ENCODE measurements at regions not wholly inside any gene's neighbourhood (a gene's known extent, or its start where the extent isn't known, plus 50 kb on each side); places are given as distances from the start of the nearest gene placed in this dataset.
"Not testable (repeated sequence)": the region's sequence is repeated elsewhere in the genome, so short reads cannot be mapped to it uniquely, and the experiment has no call there.

DNA sequence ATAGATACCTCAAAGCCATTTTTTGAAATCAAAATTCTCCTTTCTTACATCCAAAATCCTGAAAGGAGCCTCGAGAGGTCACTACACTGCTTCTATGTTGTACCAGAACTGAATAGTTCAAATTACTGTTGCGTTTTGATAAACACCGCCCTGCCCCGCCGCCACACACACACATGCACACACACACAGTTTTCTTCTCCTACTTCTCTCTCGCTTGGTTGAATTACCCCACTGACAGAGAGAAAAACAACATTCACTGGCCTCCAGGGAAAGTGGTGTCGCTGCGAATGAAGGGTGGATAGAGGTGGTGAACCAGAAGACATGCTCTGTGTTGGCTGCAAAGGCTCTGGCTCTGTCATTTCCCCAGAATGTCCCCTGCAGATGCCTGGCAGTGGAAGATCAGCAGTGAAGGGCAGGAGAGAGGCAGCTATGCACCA, 183.4 kb upstream of the RFC3 start:
- DNase-seq, result no peak

DNA sequence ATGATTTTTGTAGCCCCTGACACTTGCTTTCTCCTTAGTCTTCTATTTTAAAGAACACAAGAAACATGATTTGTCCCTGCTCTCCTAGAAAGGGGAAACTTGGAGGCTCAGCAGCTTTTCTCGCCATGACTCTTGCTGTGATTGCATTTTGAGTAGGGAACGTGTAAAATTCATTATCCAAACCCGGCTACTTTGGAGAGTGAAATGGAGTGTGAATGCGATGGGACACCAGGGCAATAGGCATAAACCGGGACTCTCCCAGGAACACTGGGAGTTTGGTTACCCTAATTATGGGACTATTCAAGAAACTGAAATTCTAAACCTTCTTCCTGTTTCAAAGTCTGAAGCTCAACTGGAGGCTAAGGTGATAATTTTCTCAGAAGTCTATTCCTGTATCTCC, 181.7 kb upstream of the RFC3 start:
- no peak for DNase-seq

DNA sequence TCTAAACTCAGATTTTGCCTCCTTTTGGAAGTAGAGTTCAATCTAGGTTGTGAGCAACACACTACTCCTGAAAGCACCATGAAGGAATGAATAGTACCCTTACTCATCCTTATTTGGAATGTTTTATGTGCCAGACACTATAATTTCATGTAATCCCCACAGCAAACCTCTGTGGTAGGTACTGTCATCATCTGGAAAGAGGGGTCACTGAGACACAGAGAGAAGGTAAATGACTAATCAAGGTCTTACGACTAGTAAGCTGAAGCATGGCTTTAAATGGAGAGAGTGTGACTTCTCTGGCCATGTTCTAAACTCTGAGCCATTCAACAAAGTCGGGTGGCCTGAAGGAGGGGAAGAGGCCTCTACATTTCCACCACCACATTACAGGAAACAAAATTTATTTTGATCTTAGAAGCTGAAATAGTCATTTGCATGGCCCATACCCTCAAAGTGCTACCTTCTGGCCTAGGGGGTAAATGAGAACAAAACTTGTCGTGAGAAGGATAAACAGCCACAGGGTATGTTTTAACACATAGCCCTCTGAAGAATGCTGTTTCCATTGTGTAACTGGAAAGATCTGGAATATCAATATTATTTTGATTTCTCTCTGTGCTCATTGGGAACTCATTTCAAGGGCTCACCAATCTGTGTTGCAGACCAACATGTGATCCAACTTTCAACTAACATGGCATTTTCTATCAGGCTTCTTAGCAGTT, 180.8 kb upstream of the RFC3 start:
- DNase-seq, result no peak

DNA sequence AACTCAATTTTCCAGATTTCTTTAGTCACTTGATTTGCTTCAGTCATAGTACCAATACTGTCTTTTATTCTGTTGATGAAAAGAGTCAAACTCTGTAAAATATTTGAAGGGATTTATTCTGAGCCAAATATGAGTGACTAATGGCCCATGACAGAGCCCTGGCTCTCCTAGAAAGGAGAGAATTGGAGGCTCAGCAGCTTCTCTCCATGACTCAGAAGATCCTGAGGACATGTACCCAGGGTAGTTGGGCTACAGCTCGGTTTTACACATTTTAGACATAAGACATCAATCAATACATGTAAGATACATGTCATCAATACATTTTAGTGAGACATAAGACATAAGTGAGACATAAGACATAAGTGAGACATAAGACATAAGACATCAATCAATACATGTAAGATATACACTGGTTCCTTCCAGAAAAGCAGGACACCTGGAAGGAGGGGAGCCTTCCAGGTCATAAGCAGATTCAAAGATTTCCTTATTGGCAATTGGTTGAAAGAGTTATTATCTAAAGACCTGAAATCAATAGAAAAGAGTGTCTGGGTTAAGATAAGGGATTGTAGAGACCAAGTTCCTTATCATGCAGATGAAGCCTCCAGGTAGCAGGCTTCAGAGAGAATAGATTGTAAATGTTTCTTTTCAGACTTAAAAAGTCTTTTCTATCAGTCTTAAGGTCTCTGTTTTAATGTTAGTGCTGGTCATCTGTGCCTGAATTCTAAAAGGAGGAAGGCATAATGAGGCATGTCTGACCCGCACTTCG, 179.8 kb upstream of the RFC3 start:
- no peak for DNase-seq

DNA sequence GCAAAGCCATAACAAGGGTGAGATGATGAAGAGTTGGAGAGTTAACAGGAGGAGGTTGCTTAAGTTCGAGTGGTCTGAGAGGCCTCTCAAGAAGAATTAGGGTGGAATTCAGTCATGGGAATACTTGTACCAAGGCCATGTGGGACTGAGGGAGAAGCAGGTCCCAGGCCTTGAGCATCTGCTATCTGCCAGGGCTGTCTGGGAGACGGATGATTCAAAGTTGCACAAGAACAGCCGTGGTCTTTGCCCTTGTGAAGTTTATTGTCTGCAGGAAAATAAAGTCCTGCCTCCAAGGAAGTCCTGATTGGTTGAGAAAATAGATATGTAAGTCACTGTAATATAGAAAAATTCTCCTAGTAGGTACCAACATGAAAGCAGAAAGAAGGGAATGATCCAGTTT, 178.8 kb upstream of the RFC3 start:
- DNase-seq, result no peak

DNA sequence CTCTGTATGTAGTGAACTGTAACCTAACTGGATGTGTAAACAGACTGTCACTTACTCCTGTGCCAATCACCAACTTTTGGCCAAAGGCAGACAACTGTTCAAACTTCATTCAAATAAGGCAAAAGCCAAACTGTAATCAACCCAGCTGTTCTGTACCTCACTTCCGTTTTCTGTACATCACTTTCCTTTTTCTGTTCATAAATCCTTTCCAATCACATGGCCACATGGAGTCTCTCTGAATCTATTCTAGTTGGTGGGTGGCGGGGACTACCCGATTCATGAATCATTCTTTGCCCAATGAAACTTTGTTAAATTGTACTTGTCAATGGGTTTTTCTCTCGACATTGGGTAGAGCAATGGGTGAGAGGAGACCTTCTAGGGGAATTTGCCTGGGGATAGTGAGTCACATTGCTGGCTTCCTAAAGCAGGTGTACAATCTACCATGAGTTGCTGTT, 178.3 kb upstream of the RFC3 start:
- no peak for DNase-seq

DNA sequence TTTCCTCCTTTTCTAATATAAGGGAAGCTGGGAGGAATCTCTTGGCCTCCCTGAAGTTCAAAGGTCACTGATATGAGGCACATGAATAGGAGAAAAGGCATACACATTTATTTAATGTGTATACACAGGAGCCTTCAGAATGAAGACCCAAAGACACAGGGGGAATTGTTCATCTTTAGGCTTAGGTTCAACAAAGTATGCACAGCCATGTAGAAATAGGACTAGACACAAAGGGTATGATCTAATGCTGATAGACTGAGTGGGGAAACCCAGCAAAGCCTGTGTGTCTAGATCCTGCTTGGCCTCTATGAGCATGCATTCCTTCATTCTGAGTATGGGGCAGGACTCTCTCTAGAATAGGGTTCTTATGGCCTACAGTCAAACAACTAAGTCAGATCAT, 177.1 kb upstream of the RFC3 start:
- DNase-seq, result no peak

DNA sequence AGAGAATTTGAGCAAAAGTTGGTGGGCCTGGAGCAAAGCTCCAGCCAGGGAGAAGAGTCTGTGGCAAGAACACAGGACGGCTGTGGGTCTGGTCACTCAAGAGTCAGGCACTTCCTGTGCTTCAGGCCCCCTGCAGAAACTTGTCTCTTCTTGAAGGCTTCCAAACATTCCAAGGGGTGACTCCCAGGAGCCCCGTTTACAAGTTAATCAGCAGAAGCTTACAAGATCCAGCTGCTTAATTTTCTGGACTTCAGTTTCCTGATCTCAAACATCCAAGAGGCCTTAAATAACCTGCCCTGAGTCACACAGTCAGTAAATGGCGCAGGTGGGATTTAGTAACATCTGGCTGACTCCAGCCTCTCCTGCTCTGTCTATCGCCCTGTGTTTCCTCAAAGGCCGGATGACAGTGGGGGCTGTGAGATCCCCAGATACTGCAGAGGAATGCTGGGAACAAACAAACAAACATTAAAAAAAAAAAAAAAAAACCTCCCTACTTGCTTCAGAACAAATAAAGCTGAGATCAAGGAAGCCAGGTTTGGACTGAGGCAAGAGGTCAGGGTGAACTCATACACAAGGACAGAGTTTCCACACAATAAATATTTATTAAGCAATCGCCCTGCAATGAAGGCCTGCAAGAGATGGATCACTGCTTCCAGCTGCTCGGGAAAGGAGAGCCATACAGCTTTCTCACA, 175.4 kb upstream of the RFC3 start:
- no peak for DNase-seq

DNA sequence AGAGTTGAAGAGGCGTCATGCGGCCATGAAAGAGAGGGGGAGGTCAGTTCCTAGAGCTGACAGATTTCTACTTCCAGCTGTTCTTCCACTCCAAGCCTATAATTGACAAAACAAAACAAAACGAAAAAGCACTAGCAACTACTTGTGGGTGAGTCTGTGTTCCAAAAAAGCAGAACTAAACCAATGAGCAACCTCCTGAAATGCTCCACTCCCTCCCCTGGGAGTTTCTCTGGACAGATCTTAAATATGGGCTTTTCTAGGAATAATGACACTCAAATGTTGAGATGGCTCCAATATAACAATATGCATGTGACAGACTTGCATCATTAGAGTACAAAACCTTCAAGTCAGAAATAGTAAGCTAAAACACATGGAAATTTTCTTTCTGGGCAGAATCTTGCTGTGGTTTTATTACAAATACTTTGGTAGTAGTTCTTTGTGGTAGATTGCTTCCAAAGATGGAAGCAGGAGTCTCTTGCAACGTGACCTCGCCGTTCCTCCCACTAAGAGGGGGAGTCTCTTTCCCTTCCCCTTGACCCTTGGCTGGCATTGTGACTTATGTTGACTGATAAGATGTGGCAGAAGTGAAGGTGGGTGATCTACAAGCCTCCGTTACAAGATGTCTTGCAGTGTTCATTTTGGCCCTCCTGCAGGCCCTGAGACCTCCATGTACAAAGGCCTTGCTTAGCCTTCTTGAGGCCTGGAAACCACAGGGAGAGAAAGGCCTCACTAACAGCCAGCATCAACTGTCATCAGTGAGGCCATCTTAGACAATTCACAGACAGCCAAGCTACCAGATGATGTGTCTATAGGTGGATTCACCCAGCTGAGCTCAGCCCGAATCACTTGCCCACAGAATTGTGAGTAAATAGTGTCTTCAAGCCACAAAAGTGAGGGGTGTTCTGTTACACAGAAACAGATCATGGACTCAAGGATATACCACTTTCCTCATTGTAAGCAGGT, 173.1 kb upstream of the RFC3 start:
- DNase-seq, result peak; percentile 39

DNA sequence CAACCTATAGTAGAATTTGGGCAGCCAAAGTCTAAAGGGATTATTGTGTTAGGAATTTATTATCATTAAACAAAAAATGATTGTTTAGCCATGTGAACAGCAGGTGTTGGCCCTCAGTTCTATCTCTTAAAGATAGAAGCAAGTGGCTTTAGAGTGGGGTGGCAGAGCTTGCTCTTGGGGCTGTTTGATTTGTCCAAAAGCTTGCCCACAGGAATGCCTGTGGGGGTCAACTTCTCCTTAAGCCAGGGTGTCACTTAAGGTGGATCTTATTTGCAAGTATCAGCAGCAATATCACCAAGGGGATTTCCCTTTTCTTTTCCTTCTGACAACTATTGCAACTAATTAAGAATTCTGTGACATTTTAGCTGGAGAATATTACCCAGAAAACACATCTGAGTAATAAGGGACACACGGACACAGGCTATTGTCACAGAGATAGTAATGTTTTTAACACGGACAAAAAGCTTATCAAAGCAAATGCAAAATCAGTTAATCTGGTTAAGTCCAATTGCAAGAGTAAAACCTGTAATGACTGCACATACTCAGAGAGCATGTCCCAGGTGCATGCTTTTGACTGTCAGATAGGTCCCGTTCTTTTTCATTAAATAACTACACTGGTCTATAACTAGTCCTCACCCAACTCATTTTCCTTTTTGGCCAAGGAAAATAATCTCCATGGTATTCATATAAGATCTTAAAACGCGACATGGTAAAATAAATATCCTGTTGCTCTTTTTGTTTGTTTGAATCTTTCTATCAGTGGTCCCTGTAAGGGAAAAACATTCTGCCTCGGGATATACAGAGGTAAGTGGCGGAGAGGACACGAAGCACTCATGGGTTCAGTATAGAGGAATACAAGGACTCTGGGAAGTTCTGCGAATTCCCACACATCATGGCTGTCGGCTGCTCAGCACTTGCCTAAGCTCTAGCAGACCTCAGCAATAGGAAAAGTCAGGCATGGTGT, 172.1 kb upstream of the RFC3 start:
- no peak for DNase-seq

DNA sequence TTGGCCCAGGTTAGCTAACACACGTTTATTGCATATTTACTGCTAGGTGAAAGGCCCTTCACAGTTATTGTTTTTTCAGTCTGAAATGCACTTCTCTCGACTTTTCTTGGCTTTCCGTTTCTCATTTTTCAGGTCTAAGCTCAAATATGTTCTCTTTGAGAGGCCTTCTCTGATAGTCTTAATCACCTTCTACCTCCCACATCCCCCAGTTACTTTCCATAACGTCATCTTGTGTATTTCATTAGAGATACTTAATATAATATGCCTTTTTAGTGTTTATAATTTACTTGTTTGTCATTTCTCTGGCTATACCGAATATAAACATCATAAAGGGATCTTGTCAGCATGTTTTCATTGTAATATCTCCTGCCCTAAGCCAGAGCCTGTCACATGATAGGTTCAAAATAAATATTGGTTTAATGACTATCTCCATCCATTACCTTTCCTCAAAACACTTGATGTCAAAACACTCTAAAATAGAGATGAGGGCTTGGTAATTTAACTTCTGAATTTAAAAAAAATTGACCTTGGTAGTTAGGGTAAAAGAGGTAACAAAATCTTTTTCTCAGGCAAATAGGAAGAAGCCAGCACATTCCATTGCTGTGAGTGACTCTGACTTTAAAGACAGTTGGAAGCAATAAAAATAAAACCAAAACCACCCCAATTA, 168.6 kb upstream of the RFC3 start:
- DNase-seq, result no peak

DNA sequence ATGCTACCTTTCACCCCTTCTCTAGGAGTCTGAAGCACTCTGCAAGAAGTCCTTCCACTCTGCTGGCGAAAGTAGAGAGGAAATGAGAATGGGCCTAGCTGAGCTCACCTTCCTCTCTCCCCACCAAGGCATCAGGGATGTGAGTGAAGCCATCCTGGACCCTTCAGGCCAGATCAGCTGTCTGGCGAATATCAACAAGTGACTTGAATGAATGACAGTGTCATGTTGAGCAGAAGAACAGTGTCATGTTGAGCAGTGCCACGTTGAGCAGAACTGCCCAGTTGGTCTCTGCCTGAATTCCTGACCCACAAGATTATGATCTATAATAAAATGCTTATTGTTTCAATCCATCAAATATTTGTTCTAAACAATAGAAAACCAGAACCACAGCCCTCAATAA, 166.2 kb upstream of the RFC3 start:
- no peak for DNase-seq

DNA sequence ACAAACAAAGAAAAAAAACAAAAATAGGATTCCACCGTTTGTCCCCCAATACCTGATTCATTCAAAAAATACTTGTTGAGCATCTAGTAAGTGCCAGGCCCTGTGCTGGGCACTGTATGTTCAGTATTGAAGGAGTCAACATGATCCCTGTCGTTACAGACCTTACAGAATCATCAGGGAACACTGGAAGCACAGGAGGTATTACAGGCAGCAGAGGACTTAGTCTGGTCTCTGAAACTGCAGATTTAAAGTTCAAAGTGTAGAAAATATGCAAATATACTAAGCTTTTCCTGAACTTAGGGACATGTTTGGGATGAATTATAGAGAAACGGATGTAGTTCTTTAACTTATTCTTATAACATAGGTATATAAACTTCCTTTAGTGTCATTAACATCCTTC, 160.7 kb upstream of the RFC3 start:
- no peak for DNase-seq

DNA sequence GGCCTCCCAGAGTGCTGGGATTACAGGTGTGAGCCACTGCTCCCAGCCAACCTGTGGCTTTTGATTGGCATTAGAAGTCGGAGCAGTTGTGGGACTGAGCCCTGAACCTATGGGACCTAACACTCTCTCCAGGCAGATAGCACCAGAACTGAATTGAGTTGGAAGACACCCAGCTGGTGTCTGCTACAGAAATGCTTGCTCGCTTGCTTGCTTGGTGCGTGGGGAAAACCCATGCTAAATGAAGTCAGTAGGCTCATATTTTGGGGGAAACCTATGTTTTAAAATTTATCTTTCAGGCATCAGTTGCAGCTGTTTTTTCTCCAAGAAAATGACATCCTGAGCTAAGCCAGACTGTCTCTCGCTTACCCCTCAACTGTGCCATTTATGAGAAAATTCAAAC, 158.5 kb upstream of the RFC3 start:
- no peak for DNase-seq

DNA sequence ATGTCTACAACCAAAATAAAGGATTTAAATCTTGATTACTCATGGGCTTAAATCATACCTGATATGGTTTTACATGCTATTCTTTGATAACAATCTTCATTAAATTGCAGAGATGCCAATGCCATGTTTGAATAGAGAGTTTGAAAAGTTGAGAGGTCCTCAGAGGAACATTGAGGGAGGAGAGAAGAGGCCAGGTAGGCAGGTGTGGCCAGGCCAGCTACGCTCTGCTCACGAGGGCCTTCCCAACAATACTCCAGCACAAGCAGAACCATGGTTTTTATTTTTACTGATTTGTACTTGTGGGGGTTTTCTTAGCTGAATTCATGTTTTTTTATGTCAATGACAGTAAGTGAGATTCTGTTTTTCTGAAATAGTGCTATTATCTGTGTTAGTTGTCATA, 158.1 kb upstream of the RFC3 start:
- DNase-seq, result no peak

DNA sequence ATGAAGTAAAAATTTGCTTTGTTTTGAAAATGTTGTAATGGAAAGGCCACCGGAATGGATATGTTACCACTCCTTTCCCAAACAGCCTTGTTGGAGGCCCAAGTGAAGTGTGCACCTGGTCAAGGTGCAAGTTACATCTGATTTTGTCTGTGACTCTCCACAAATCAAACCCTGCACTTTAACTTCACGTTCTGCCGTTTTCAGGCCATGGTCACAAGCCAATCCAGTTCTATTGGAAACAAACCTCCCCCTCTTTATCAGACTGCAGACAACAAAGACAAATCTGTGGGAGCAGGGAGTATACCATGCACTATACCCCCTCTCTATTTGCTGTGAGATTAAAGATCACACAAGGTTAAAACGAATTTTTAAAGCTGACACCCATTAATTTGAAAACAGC, 155.6 kb upstream of the RFC3 start:
- no peak for DNase-seq

DNA sequence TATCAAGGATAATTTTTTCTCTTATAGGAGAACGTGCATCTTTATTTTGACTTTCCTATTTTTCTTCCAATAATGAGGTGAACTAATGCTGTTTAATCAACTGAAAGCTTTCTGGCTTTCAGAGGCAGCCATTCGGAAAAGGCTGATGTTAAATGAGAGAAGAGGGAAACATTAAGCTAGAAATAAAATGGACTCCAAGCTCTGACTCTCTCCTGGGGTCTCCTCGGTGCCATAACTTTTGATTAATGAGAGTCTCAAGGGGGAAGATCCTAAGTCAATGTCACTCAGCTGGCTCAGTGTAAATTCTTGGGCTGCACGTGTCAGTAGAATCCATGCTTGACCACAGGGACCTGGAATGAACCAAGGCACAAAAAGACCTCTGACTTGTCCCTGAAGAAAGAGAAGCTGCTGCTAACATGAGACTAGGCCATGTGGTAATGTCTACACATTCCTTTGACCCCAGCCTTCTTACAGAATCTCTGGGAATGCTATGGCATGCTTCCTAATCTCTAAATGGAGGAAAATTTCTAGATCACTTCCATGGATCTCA, 152.2 kb upstream of the RFC3 start:
- DNase-seq, result no peak

DNA sequence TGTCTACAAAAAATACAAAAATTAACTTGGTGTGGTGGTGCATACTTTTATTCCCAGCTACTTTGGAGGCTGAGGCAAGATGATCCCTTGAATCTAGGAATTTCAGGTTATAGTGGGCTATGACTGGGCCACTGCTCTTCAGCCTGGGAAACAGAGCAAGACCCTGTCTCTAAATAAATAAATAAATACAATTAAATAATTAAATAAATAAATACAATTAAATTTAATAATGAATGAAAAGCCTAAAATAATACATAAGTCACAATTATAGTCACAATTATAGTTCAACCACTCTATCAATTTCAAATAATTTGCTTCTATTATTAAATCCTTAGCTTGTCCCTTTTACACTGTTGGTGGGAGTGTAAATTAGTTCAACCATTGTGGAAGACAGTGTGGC, 146.4 kb upstream of the RFC3 start:
- no peak for DNase-seq

DNA sequence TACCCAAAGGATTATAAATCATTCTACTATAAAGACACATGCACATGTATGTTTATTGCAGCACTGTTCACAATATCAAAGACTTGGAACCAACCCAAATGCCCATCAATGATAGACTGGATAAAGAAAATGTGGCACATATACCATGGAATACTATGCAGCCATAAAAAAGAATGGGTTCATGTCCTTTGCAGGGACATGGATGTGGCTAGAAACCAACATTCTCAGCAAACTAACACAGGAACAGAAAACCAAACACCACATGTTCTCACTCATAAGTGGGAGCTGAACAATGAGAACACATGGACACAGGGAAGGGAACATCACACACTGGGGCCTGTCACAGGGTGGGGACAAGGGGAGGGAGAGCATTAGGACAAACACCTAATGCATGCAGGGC, 145.9 kb upstream of the RFC3 start:
- DNase-seq, result not testable (repeated sequence)

Measured in NCI-H187 treated with DMSO at 0.1 percent for 48 hours (cell line).